WERI-Rb-1 (cell line): ENCODE measurements at regions not wholly inside any gene's neighbourhood (a gene's known extent, or its start where the extent isn't known, plus 50 kb on each side); places are given as distances from the start of the nearest gene placed in this dataset.

Source experiments
- DNase-seq: peaks from one replicate; pipeline ENCODE4 v3.0.0-alpha.2; 2020
- H3K27ac ChIP-seq: fragments of 250-450 bp; sonication (Bioruptor Pico); 2 replicates; pipeline ENCODE4 v1.5.1; 2020; ENCODE audit warnings: mild to moderate bottlenecking, moderate library complexity
- H3K27me3 ChIP-seq: fragments of 250-450 bp; sonication (Bioruptor Pico); 2 replicates; pipeline ENCODE4 v1.5.1; 2021; ENCODE audit warnings: mild to moderate bottlenecking, low read depth, moderate library complexity; ENCODE audit not compliant: insufficient read depth, severe bottlenecking
- H3K36me3 ChIP-seq: fragments of 250-450 bp; sonication (Bioruptor Pico); 2 replicates; pipeline ENCODE4 v1.5.1; 2020; ENCODE audit warnings: mild to moderate bottlenecking, moderate library complexity
- H3K4me3 ChIP-seq: 2 replicates; pipeline ENCODE4 v1.5.1; 2011; ENCODE audit warnings: low read depth, mild to moderate bottlenecking, control low read depth, low read length
- H3K9me3 ChIP-seq: fragments of 250-450 bp; sonication (Bioruptor Pico); 2 replicates; pipeline ENCODE4 v1.5.1; 2021; ENCODE audit warnings: mild to moderate bottlenecking, moderate library complexity; ENCODE audit not compliant: severe bottlenecking
- CTCF ChIP-seq: IDR thresholded peaks from 2 replicates; pipeline ENCODE4 v1.5.1; 2011; ENCODE audit warnings: low read depth, mild to moderate bottlenecking, control low read depth, inconsistent platforms, low read length

GRCh38 chr7:136347488-136347887 lies 370.3 kb upstream of the MTPN start:
- no peak for TF ChIP-seq CTCF
- no peak for DNase-seq
- Histone ChIP-seq H3K27ac (no peak overlapping the region), H3K36me3 (no peaks in the 10 kb centered on the region), H3K9me3 (no peaks in the 10 kb centered on the region), H3K4me3 (no peak overlapping the region), H3K27me3 (no peaks in the 10 kb centered on the region)

GRCh38 chr7:136342251-136342650 lies 365.1 kb upstream of the MTPN start:
- no peak overlapping the region for H3K4me3 ChIP-seq
- no peaks in the 10 kb centered on the region for H3K36me3 ChIP-seq
- H3K9me3 ChIP-seq = no peaks in the 10 kb centered on the region
- H3K27me3 ChIP-seq = no peaks in the 10 kb centered on the region
- H3K27ac ChIP-seq = no peak overlapping the region
- DNase-seq = no peak
- TF ChIP-seq CTCF = no peak

- Histone ChIP-seq H3K36me3 (no peaks in the 10 kb centered on the region), H3K9me3 (no peaks in the 10 kb centered on the region), H3K27ac (no peak overlapping the region), H3K27me3 (no peaks in the 10 kb centered on the region), H3K4me3 (no peak overlapping the region)
- no peak for DNase-seq
- no peak for TF ChIP-seq CTCF
Observed at GRCh38 chr7:136339464-136339863, 362.3 kb upstream of the MTPN start.

- no peaks in the 10 kb centered on the region for H3K27me3 ChIP-seq
- no peak overlapping the region for H3K27ac ChIP-seq
- H3K4me3 ChIP-seq = no peak overlapping the region
- H3K36me3 ChIP-seq = no peaks in the 10 kb centered on the region
- H3K9me3 ChIP-seq = no peaks in the 10 kb centered on the region
- TF ChIP-seq CTCF = no peak
- DNase-seq = no peak
Observed at GRCh38 chr7:136336932-136337331, 359.8 kb upstream of the MTPN start.

- no peaks in the 10 kb centered on the region for H3K9me3 ChIP-seq
- no peak for TF ChIP-seq CTCF
- no peaks in the 10 kb centered on the region for H3K36me3 ChIP-seq
- H3K4me3 ChIP-seq = no peak overlapping the region
- H3K27ac ChIP-seq = no peak overlapping the region
- H3K27me3 ChIP-seq = no peaks in the 10 kb centered on the region
- no peak for DNase-seq
Observed at GRCh38 chr7:136333636-136334035, 356.5 kb upstream of the MTPN start.

GRCh38 chr7:136326045-136326609 lies 349.0 kb upstream of the MTPN start:
- H3K36me3 ChIP-seq = no peaks in the 10 kb centered on the region
- no peak overlapping the region for H3K27ac ChIP-seq
- H3K27me3 ChIP-seq = no peaks in the 10 kb centered on the region
- no peak overlapping the region for H3K4me3 ChIP-seq
- no peak for DNase-seq
- no peak for TF ChIP-seq CTCF
- H3K9me3 ChIP-seq = no peaks in the 10 kb centered on the region
